ENCODE measurements at regions not wholly inside any gene's neighbourhood (a gene's known extent, or its start where the extent isn't known, plus 50 kb on each side); places are given as distances from the start of the nearest gene placed in this dataset.

DNA sequence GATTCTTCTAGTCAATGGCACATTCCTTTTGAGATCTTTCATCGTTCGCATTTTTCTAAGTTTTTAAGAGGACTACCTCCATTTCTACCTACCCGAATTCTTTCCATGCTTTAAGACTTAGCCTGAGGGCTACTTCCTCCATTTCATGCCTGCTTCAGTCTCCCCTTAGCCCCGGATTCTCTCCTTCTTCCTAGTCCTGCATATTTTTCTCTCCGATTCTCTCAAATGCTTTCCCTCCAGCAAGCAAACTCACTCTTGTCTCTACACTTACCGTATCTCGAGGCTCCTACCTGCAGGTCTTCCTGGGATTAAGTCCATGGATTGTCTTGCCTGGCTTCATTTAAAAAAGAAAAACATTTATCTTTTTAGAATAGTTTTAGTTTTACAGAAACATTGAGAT lies 354.4 kb downstream of the MYCN start:
- DNase-seq (ENCODE audit: extremely low spot score in 2 of 2): no peak
- Histone ChIP-seq H3K4me3 (no peak overlapping the region), H3K27me3 (no peaks in the 10 kb centered on the region), H3K36me3 (no peaks in the 10 kb centered on the region), H3K9me3 (no peaks in the 10 kb centered on the region), H3K27ac (no peak overlapping the region), H3K4me1 (no peaks in the 10 kb centered on the region)
- TF ChIP-seq CTCF (IDR thresholded peaks at IDR 0.05): no peak
- no peak for TF ChIP-seq POLR2A (IDR thresholded peaks at IDR 0.05)
- TF ChIP-seq POLR2AphosphoS5 (IDR thresholded peaks at IDR 0.05; ENCODE audit: insufficient read depth in 1 of 2, low read depth in 1 of 2): no peak
- intact Hi-C loops (cut with DNase I): no loop called here

- TF ChIP-seq POLR2A (IDR thresholded peaks at IDR 0.05) (no peak), CTCF (IDR thresholded peaks at IDR 0.05) (no peak), POLR2AphosphoS5 (IDR thresholded peaks at IDR 0.05; ENCODE audit: insufficient read depth in 1 of 2, low read depth in 1 of 2) (no peak)
- no peaks in the 10 kb centered on the region for H3K9me3 ChIP-seq
Observed at GRCh38 chr2:16293871-16294270, 353.5 kb downstream of the MYCN start.

DNA sequence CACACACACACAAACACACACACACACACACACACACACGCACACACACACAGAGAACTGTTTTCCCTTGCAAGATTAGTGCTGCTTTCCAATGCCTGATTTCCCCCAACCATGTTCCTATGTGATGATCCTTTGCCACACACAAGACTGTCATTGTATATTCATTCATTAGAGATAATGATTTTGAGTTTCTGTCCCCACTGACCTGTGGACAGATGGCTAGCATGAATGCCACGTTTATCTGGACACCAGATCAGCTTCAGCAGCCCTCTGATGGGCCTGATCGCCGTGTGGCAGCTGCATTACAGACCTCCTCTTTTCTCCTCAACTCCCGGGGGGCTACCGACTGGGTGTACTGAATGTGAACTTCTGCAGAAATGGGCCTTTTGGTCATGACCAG lies 353.0 kb downstream of the MYCN start:
- Histone ChIP-seq H3K27me3 (no peaks in the 10 kb centered on the region), H3K9me3 (no peaks in the 10 kb centered on the region), H3K4me3 (no peak overlapping the region), H3K27ac (no peak overlapping the region), H3K4me1 (no peaks in the 10 kb centered on the region), H3K36me3 (no peaks in the 10 kb centered on the region)
- TF ChIP-seq CTCF (IDR thresholded peaks at IDR 0.05) (no peak), POLR2AphosphoS5 (IDR thresholded peaks at IDR 0.05; ENCODE audit: insufficient read depth in 1 of 2, low read depth in 1 of 2) (no peak), POLR2A (IDR thresholded peaks at IDR 0.05) (no peak)
- intact Hi-C loops (cut with DNase I): no loop called here
- DNase-seq (ENCODE audit: extremely low spot score in 2 of 2): no peak

More at GRCh38 chr2:16293871-16294270, 353.5 kb downstream of the MYCN start:
- Histone ChIP-seq H3K27ac (no peak overlapping the region), H3K27me3 (no peaks in the 10 kb centered on the region), H3K4me3 (no peak overlapping the region), H3K4me1 (no peaks in the 10 kb centered on the region), H3K36me3 (no peaks in the 10 kb centered on the region)
- intact Hi-C loops (cut with DNase I): no loop called here
- DNase-seq (ENCODE audit: extremely low spot score in 2 of 2): no peak

GRCh38 chr2:16291731-16292550 lies 351.6 kb downstream of the MYCN start:
- DNase-seq (ENCODE audit: extremely low spot score in 2 of 2): no peak
- no peak overlapping the region for H3K27ac ChIP-seq
- intact Hi-C loops (cut with DNase I): no loop called here
- no peaks in the 10 kb centered on the region for H3K4me1 ChIP-seq
- H3K36me3 ChIP-seq: no peaks in the 10 kb centered on the region
- no peak for TF ChIP-seq POLR2A (IDR thresholded peaks at IDR 0.05)
- no peak for TF ChIP-seq CTCF (IDR thresholded peaks at IDR 0.05)
- no peak for TF ChIP-seq POLR2AphosphoS5 (IDR thresholded peaks at IDR 0.05; ENCODE audit: insufficient read depth in 1 of 2, low read depth in 1 of 2)
- no peaks in the 10 kb centered on the region for H3K9me3 ChIP-seq
- H3K27me3 ChIP-seq: no peaks in the 10 kb centered on the region
- H3K4me3 ChIP-seq: no peak overlapping the region

DNA sequence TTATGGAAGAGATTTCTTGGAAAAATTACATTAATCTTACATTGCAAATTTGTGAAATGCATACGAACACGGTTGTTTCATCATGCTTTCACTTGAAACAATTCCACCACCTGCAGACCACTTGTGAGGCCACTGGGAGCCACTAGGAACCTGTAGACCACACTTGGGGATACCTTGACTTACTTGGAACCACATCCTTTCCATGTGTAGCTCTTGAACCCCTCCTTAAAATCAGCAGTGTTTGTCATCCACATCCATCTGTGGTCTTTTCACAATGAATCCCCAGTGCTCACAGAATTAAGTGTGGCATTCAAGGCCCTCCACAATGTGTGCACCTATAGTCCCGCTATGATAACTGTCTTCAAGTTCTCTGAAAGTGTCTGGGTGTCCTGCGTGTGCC lies 350.9 kb downstream of the MYCN start:
- TF ChIP-seq POLR2A (IDR thresholded peaks at IDR 0.05) (no peak), POLR2AphosphoS5 (IDR thresholded peaks at IDR 0.05; ENCODE audit: insufficient read depth in 1 of 2, low read depth in 1 of 2) (no peak), CTCF (IDR thresholded peaks at IDR 0.05) (no peak)
- intact Hi-C loops (cut with DNase I): no loop called here
- DNase-seq (ENCODE audit: extremely low spot score in 2 of 2): no peak

More for the DNA sequence above, 350.9 kb downstream of the MYCN start:
- Histone ChIP-seq H3K27ac (no peak overlapping the region), H3K36me3 (no peaks in the 10 kb centered on the region), H3K9me3 (no peaks in the 10 kb centered on the region), H3K4me3 (no peak overlapping the region), H3K4me1 (no peaks in the 10 kb centered on the region), H3K27me3 (no peaks in the 10 kb centered on the region)
